HCT116 (cell line): ENCODE measurements at regions not wholly inside any gene's neighbourhood (a gene's known extent, or its start where the extent isn't known, plus 50 kb on each side); places are given as distances from the start of the nearest gene placed in this dataset.

Source experiments
- EZH2 ChIP-seq: fragments of 200-600 bp; sonication (generic); IDR thresholded peaks from 2 replicates; pipeline ENCODE4 v1.6.1; 2017; ENCODE audit warnings: antibody characterized with exemption, mixed run types
- EZH2phosphoT487 ChIP-seq: fragments of 200-600 bp; IDR thresholded peaks from 2 replicates; pipeline ENCODE4 v1.6.1; 2018; ENCODE audit warnings: antibody characterized with exemption, borderline replicate concordance
- POLR2A ChIP-seq: IDR thresholded peaks from 2 replicates; pipeline ENCODE4 v1.7.0; 2011; ENCODE audit warnings: borderline replicate concordance; ENCODE audit not compliant: insufficient read depth, insufficient read length; ENCODE audit errors: extremely low read depth
- TF ChIP-seq, protein P1 (sequence below), 3 experiments: fragments of 200-600 bp in 1 of 3; sonication (generic) in 1 of 3; IDR thresholded peaks in 2 of 3; conservative IDR thresholded peaks in 1 of 3; 2 replicates each; pipeline ENCODE4 v1.5.1; 2012 to 2017; ENCODE audit warnings: low read depth in 2 of 3, low read length in 2 of 3, antibody characterized with exemption in 1 of 3, borderline replicate concordance in 1 of 3, control low read depth in 1 of 3, mild to moderate bottlenecking in 1 of 3, mixed read lengths in 1 of 3, mixed run types in 1 of 3, moderate library complexity in 1 of 3; ENCODE audit not compliant: insufficient read depth in 1 of 3

DNA sequence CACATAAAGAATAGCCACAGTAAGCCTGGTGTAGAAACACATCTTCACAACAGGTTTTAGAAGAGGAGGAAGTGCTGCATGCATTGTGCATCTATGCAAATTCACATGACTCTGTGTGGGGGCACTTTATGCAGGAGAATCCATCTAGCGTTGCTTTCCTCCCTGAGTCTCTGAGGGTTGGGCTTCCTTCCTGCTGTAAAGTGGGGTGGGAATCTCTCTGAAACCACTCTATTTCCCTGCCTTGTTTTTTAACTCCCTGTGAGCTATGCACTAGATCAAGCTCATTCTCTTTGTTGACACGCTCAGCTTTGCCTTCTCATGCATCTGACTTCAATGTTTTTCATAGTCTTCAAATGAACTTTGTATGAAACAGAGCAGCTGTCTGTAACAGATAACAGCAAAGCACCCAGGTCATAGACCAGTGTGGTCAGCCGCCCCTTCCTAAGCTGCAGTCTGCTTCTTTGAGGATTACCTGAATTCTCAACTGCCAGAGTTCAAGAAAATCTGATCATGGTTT, 102.7 kb upstream of the DPH5 start:
- TF ChIP-seq EZH2 (no peak), EZH2phosphoT487 (no peak), POLR2A (no peak)
- TF ChIP-seq, protein P1, sequence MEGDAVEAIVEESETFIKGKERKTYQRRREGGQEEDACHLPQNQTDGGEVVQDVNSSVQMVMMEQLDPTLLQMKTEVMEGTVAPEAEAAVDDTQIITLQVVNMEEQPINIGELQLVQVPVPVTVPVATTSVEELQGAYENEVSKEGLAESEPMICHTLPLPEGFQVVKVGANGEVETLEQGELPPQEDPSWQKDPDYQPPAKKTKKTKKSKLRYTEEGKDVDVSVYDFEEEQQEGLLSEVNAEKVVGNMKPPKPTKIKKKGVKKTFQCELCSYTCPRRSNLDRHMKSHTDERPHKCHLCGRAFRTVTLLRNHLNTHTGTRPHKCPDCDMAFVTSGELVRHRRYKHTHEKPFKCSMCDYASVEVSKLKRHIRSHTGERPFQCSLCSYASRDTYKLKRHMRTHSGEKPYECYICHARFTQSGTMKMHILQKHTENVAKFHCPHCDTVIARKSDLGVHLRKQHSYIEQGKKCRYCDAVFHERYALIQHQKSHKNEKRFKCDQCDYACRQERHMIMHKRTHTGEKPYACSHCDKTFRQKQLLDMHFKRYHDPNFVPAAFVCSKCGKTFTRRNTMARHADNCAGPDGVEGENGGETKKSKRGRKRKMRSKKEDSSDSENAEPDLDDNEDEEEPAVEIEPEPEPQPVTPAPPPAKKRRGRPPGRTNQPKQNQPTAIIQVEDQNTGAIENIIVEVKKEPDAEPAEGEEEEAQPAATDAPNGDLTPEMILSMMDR (IDR thresholded peaks at IDR 0.05 in 2 of 3, conservative IDR thresholded peaks at IDR 0.05 in 1 of 3; ENCODE audit: borderline replicate concordance in 1 of 3, insufficient read depth in 1 of 3, low read depth in 2 of 3, low read length in 2 of 3), result no peak
